Calu3 (cell line): ENCODE measurements at regions not wholly inside any gene's neighbourhood (a gene's known extent, or its start where the extent isn't known, plus 50 kb on each side); places are given as distances from the start of the nearest gene placed in this dataset.

Experiments
- BruUV-seq: library from RNA; stranded (reverse); fragments of 400-500 nt; replicated peaks from 2 replicates; lab custom pipeline; 2021; lab: Mats Ljungman, UMichigan
- CTCF ChIA-PET: fragments of 300-600 bp; sonication (Branson Sonifier 250); formaldehyde crosslinking; loops from one replicate; lab custom pipeline; 2022; ENCODE audit warnings: antibody characterized with exemption; lab: Charles Lee
- DNase-seq: peaks from one replicate; pipeline ENCODE4 v3.0.0; 2022
- H3K27ac Mint-ChIP-seq: one replicate; pipeline ENCODE4 v1.8.0; 2022; ENCODE audit warnings: mixed read lengths; ENCODE audit not compliant: unreplicated experiment
- H3K27me3 Mint-ChIP-seq: one replicate; pipeline ENCODE4 v1.8.0; 2022; ENCODE audit warnings: mixed read lengths; ENCODE audit not compliant: unreplicated experiment
- H3K36me3 Mint-ChIP-seq: one replicate; pipeline ENCODE4 v1.8.0; 2022; ENCODE audit warnings: mild to moderate bottlenecking, moderate library complexity, mixed read lengths; ENCODE audit not compliant: insufficient read depth, unreplicated experiment
- H3K4me1 Mint-ChIP-seq: one replicate; pipeline ENCODE4 v1.8.0; 2022; ENCODE audit warnings: mild to moderate bottlenecking, low read depth, mixed read lengths; ENCODE audit not compliant: unreplicated experiment
- H3K4me3 Mint-ChIP-seq: one replicate; pipeline ENCODE4 v1.8.0; 2022; ENCODE audit warnings: mild to moderate bottlenecking, low read depth, moderate library complexity, mixed read lengths; ENCODE audit not compliant: unreplicated experiment
- H3K9me3 Mint-ChIP-seq: one replicate; pipeline ENCODE4 v1.8.0; 2022; ENCODE audit warnings: low read depth, mixed read lengths; ENCODE audit not compliant: unreplicated experiment
- intact Hi-C: fragments of 100-400 bp; cut with micrococcal nuclease; formaldehyde crosslinking; loops from one replicate; pipeline ENCODE4 v1.10.0; 2022; ENCODE audit not compliant: unreplicated experiment
- TF ChIP-seq, protein P1 (sequence below): fragments of 200-600 bp; IDR thresholded peaks from one replicate; pipeline ENCODE4 v1.8.0; 2022; ENCODE audit warnings: antibody characterized with exemption; ENCODE audit not compliant: unreplicated experiment

DNA sequence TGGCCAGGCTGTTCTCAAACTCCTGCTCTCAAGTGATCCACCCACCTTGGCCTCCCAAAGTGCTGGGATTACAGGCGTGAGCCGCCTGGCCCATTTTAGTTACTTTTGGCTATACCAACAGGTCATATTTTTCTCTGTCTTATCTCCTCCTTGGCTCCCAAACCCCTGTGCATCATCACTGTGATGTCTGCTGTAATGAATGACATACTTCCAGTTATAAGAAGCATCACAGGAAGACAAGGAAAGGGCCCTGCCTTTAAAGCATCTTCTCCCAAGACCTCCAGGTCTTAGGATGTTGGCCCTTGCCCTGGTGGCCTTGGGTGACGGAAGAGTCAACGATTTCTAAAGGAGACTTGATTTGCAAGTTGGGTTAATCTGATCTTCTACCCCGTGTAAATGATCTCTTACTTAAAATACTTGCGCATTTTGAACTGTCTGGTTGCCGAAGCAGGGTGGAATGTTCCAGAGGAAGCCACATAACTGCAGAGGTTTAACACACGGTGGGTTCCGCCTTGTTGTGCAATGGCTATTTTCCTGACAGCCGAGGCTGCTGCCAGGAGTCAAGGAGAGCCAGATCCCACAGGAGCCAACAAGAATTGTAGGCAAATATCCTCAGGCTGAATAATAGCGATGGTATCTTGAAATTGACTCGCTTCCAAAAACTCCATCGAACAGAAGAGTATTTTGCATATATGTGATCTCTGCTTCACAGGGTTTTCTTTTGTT is 55.7 kb upstream of the PLXNC1 start:
- CTCF ChIA-PET: no interaction called here
- DNase-seq: no peak

DNA sequence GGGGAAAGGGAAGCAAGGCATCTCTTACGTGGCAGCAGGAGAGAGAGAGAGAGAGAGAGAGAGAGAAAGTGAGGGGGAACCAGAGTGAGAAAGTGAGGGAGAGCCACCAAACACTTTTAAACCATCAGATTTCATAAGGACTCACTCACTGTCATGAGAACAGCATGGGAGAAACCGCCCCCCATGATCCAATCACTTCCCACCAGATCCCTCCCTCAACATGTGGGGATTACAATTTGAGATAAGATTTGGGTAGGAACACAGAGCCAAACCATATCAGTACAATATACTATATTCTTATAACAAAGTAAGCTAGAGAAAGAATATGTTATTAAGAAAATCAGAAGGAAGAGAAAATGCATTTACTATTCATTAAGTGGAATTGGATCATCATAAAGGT is 53.7 kb upstream of the PLXNC1 start:
- BruUV-seq: no TSS peak
- no peak overlapping the region for H3K27ac Mint-ChIP-seq

More for the DNA sequence above, 55.7 kb upstream of the PLXNC1 start:
- TF ChIP-seq, protein P1, sequence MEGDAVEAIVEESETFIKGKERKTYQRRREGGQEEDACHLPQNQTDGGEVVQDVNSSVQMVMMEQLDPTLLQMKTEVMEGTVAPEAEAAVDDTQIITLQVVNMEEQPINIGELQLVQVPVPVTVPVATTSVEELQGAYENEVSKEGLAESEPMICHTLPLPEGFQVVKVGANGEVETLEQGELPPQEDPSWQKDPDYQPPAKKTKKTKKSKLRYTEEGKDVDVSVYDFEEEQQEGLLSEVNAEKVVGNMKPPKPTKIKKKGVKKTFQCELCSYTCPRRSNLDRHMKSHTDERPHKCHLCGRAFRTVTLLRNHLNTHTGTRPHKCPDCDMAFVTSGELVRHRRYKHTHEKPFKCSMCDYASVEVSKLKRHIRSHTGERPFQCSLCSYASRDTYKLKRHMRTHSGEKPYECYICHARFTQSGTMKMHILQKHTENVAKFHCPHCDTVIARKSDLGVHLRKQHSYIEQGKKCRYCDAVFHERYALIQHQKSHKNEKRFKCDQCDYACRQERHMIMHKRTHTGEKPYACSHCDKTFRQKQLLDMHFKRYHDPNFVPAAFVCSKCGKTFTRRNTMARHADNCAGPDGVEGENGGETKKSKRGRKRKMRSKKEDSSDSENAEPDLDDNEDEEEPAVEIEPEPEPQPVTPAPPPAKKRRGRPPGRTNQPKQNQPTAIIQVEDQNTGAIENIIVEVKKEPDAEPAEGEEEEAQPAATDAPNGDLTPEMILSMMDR: no peak
- Mint-ChIP-seq H3K9me3 (no peaks in the 10 kb centered on the region), H3K27me3 (peaks cover 46% of the 10 kb centered on the region), H3K36me3 (no peaks in the 10 kb centered on the region), H3K4me1 (no peaks in the 10 kb centered on the region), H3K27ac (no peak overlapping the region), H3K4me3 (no peak overlapping the region)
- no TSS peak for BruUV-seq
- intact Hi-C loops: no loop called here

DNA sequence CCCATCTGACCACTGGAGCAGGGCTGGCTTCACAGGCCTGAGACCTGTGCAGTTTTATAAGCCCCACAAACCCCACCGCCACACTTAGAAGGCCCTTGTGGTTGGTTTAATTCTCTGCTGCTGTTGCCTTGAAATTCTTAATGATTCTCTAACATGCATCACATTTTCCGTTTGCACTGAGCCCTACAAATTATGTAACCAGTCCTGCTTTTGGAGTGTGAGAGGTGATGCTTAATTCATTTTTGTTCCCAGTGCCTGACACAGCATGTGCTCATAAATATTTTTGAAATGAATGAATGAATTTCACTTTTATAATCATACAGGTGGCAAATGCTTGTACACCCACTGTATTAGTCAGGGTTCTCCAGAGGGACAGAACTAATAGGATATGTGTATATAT is 52.8 kb upstream of the PLXNC1 start:
- H3K4me1 Mint-ChIP-seq: peaks cover 6% of the 10 kb centered on the region
- no TSS peak for BruUV-seq
- intact Hi-C loops: no loop called here
- no peak overlapping the region for H3K27ac Mint-ChIP-seq
- H3K9me3 Mint-ChIP-seq: no peaks in the 10 kb centered on the region
- CTCF ChIA-PET: no interaction called here
- no peak overlapping the region for H3K4me3 Mint-ChIP-seq
- TF ChIP-seq, protein P1: no peak
- peaks cover 53% of the 10 kb centered on the region for H3K27me3 Mint-ChIP-seq
- no peaks in the 10 kb centered on the region for H3K36me3 Mint-ChIP-seq
- DNase-seq: no peak

More for the DNA sequence above, 53.7 kb upstream of the PLXNC1 start:
- no peaks in the 10 kb centered on the region for H3K4me1 Mint-ChIP-seq
- no peaks in the 10 kb centered on the region for H3K9me3 Mint-ChIP-seq
- no peak overlapping the region for H3K4me3 Mint-ChIP-seq
- no peak for DNase-seq
- TF ChIP-seq, protein P1: no peak
- H3K27me3 Mint-ChIP-seq: peaks cover 53% of the 10 kb centered on the region
- CTCF ChIA-PET: interaction anchor here (0.7 kb wide), 1 partner anchor 494 kb away, joined by 3 read pairs; no protein-coding TSS in a partner anchor
- intact Hi-C loops: no loop called here
- no peaks in the 10 kb centered on the region for H3K36me3 Mint-ChIP-seq

DNA sequence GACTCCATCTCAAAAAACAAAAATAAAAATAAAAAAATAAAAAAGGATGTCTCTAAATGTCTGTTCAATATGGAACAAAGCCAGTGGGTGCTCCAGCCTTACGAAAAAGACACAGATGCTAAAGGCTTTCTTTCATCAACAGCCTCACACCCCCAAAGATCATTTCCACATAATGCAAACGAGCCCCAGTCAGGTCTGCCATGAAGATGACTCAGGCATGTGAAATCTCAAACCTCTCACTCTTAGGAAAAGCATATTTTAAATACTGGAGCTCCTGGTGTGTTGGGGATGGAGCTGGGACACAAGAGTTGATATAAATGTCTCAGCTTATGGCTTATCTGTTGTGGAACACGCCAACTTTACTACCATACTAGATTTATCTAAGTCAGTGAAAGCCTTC is 49.9 kb upstream of the PLXNC1 start:
- H3K27ac Mint-ChIP-seq: no peak overlapping the region
- no TSS peak for BruUV-seq
- CTCF ChIA-PET: no interaction called here
- intact Hi-C loops: no loop called here
- no peaks in the 10 kb centered on the region for H3K9me3 Mint-ChIP-seq
- no peak overlapping the region for H3K4me3 Mint-ChIP-seq
- no peak for DNase-seq
- peaks cover 9% of the 10 kb centered on the region for H3K36me3 Mint-ChIP-seq
- H3K27me3 Mint-ChIP-seq: peaks cover 46% of the 10 kb centered on the region
- peaks cover 17% of the 10 kb centered on the region for H3K4me1 Mint-ChIP-seq
- TF ChIP-seq, protein P1: no peak
